ENCODE measurements at regions not wholly inside any gene's neighbourhood (a gene's known extent, or its start where the extent isn't known, plus 50 kb on each side); places are given as distances from the start of the nearest gene placed in this dataset.
"Not testable (repeated sequence)": the region's sequence is repeated elsewhere in the genome, so short reads cannot be mapped to it uniquely, and the experiment has no call there.

DNA sequence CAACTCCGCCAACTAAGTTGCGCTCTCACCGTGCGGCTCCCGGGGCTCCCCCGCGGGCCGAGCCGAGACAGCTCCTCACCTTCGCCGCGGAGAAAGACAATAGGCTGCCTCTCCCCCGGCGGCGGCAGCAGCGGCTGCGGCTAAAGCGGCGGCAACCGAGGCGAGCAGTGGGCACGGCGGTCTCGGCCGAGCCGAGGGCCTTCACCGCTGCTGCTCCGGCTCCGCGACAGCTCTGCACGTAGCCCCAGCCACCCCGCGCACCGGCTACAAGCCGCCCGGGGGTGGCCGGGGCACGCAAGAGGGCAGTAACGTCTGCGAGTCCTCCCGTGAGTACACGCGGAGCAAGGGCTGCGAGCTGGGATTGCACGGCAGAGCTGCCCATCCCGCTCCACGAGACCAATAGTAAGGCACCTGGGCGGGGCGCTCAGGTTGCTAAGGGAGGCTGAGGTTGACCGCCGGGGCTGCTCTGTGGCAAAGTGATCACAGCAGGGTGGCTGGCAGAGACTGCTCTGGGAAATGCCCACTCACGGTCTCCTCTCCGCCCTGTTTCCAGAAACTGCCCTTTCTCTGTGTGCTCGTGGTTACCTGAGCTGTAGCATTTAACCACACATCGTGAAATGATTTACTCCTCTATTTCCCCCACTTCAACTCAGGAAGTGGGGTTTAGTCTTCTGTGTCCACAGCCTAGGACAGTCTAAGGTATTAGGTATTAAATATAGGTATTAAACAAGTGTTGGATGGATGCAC, 145.8 kb upstream of the AKAP13 start:
- H3F3A ChIP-seq (ENCODE audit: insufficient read depth, low read length); H4K20me1 ChIP-seq (ENCODE audit: insufficient read depth, low read length); H3K79me2 ChIP-seq (ENCODE audit: insufficient read depth, low read length); H3K27ac ChIP-seq (ENCODE audit: low read depth, low read length, poor library complexity, severe bottlenecking); H3K9me3 ChIP-seq (ENCODE audit: low read length); H2AFZ ChIP-seq (ENCODE audit: low read length); H3K9me2 ChIP-seq (ENCODE audit: low read depth, low read length); H3K9ac ChIP-seq (ENCODE audit: low read length); H3K4me3 ChIP-seq (ENCODE audit: low read depth, low read length, poor library complexity, severe bottlenecking); H3K36me3 ChIP-seq (ENCODE audit: insufficient read depth, low read length); H3K27me3 ChIP-seq (ENCODE audit: insufficient read depth, low read length); H3K4me1 ChIP-seq (ENCODE audit: insufficient read depth, low read length, severe bottlenecking); H3K4me2 ChIP-seq (ENCODE audit: low read length): not testable (repeated sequence)

DNA sequence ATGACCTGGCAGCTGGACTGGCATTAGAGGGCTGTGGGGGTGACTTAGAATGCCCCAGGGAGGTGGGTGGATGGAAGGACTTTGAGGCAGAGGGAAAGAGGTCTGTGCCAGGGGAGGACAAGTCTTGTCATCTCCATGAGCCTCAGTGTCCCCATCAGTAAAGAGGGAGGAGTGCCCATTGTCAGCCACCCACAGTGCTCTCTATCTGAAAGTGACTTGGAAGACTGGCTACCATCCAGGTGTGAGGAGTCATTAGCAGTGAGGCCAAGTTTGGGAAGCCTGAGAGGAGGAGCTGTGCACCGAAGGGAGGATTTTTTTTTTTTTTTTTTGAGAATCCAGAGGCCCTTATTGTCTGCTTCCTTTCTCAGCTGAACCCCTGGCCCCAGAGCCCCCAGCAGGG, 136.3 kb upstream of the AKAP13 start:
- not testable (repeated sequence) for H3K9ac ChIP-seq (ENCODE audit: low read length); H3K79me2 ChIP-seq (ENCODE audit: insufficient read depth, low read length); H3F3A ChIP-seq (ENCODE audit: insufficient read depth, low read length); H3K4me3 ChIP-seq (ENCODE audit: low read depth, low read length, poor library complexity, severe bottlenecking); H3K9me2 ChIP-seq (ENCODE audit: low read depth, low read length); H3K4me2 ChIP-seq (ENCODE audit: low read length); H4K20me1 ChIP-seq (ENCODE audit: insufficient read depth, low read length); H3K4me1 ChIP-seq (ENCODE audit: insufficient read depth, low read length, severe bottlenecking); H3K27ac ChIP-seq (ENCODE audit: low read depth, low read length, poor library complexity, severe bottlenecking); H3K9me3 ChIP-seq (ENCODE audit: low read length); H2AFZ ChIP-seq (ENCODE audit: low read length); H3K27me3 ChIP-seq (ENCODE audit: insufficient read depth, low read length); H3K36me3 ChIP-seq (ENCODE audit: insufficient read depth, low read length)

DNA sequence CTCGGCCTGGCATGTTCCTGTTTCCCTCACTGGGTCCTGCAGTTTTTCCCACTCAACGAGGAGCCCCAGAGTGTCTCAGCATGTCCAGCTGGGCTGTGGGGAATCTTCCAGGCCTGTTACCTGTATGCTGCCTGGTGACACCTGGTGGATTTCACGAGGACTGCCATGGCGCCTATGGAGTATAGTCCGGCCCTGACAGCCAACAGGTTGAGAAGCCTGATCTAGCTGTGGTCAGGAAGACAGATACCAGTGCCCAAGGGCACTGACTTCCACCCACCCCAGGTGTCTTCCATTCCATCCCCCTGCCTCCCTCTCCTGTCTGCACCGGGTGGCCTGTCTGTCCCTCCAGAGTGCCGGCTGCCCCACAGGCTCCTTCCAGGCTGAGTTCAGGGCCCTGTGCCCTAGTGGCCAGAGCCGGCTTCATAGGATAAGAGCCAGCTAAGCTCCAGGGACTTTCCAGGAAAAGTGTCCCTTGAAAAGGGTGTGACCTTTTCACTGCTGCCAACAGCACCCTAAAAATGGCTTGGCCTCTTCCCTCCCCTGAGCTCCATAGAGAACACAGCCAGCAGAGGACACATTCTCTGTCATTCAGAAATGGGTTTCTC, 129.4 kb upstream of the AKAP13 start:
- not testable (repeated sequence) for H3K79me2 ChIP-seq (ENCODE audit: insufficient read depth, low read length); H3K9ac ChIP-seq (ENCODE audit: low read length); H3K4me3 ChIP-seq (ENCODE audit: low read depth, low read length, poor library complexity, severe bottlenecking); H3F3A ChIP-seq (ENCODE audit: insufficient read depth, low read length); H3K36me3 ChIP-seq (ENCODE audit: insufficient read depth, low read length); H3K27ac ChIP-seq (ENCODE audit: low read depth, low read length, poor library complexity, severe bottlenecking); H3K4me1 ChIP-seq (ENCODE audit: insufficient read depth, low read length, severe bottlenecking); H4K20me1 ChIP-seq (ENCODE audit: insufficient read depth, low read length); H3K27me3 ChIP-seq (ENCODE audit: insufficient read depth, low read length); H2AFZ ChIP-seq (ENCODE audit: low read length); H3K9me2 ChIP-seq (ENCODE audit: low read depth, low read length); H3K4me2 ChIP-seq (ENCODE audit: low read length); H3K9me3 ChIP-seq (ENCODE audit: low read length)

DNA sequence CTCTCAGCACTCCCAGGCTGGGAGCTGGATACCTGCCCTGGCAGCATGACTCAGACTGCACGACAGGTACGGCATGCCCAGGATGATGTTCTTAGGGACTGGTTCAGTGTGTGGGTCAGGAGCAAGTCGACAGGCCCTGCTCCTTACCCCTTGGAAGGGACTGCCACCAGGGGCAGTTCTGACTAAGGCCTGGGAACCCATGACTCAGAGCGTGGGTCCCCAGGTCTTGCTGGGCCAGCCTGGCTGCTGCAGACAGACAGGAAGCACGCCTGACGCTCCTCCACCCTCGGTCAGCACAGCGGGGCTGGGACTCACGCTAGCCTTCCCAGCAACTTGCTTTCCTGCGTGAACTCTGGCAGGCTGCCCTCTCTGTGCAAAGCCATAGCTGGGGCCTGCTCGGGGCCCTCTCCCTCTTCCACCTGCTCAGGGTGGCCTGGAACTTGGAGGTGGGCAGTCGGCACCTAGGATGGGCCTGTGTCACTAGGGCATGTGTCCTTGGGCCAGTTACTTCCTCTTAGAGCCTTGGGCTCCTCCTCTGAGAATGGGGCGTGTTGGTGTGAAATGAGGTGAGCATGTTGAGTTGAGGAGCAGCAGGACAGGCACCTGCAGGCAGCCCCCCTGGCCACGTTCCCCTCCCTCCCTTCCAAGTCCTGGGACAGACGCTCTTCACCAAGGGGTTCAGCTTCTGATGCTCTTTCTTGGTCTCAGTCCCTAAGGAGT, 127.0 kb upstream of the AKAP13 start:
- not testable (repeated sequence) for H3K79me2 ChIP-seq (ENCODE audit: insufficient read depth, low read length); H3K4me2 ChIP-seq (ENCODE audit: low read length); H3K27me3 ChIP-seq (ENCODE audit: insufficient read depth, low read length); H4K20me1 ChIP-seq (ENCODE audit: insufficient read depth, low read length); H3K27ac ChIP-seq (ENCODE audit: low read depth, low read length, poor library complexity, severe bottlenecking); H2AFZ ChIP-seq (ENCODE audit: low read length); H3F3A ChIP-seq (ENCODE audit: insufficient read depth, low read length); H3K4me1 ChIP-seq (ENCODE audit: insufficient read depth, low read length, severe bottlenecking); H3K36me3 ChIP-seq (ENCODE audit: insufficient read depth, low read length); H3K4me3 ChIP-seq (ENCODE audit: low read depth, low read length, poor library complexity, severe bottlenecking); H3K9me3 ChIP-seq (ENCODE audit: low read length); H3K9ac ChIP-seq (ENCODE audit: low read length); H3K9me2 ChIP-seq (ENCODE audit: low read depth, low read length)

DNA sequence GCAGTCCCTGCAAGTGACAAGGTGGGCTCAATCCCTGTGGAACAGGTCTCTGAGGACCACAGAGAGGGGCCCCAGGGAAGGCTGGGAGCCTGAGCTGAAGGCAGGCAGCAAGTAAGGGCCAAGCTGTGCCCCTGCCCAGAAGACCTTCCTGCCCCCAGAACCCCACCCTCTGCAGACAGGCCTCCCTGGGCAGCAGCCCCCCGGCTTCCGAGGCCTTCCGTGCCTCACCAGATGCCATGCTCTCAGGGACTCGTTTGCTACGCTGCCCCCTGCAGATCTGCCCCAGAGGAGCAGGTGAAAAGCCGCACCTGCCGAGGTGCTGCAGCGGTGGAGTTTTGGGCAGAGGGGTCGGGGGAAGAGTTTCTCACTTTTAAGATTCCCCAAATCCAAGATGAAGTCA, 125.4 kb upstream of the AKAP13 start:
- H3K9ac ChIP-seq (ENCODE audit: low read length); H3K4me2 ChIP-seq (ENCODE audit: low read length); H3K79me2 ChIP-seq (ENCODE audit: insufficient read depth, low read length); H2AFZ ChIP-seq (ENCODE audit: low read length); H3F3A ChIP-seq (ENCODE audit: insufficient read depth, low read length); H3K27ac ChIP-seq (ENCODE audit: low read depth, low read length, poor library complexity, severe bottlenecking); H3K4me1 ChIP-seq (ENCODE audit: insufficient read depth, low read length, severe bottlenecking); H3K9me3 ChIP-seq (ENCODE audit: low read length); H3K9me2 ChIP-seq (ENCODE audit: low read depth, low read length); H3K36me3 ChIP-seq (ENCODE audit: insufficient read depth, low read length); H3K27me3 ChIP-seq (ENCODE audit: insufficient read depth, low read length); H3K4me3 ChIP-seq (ENCODE audit: low read depth, low read length, poor library complexity, severe bottlenecking); H4K20me1 ChIP-seq (ENCODE audit: insufficient read depth, low read length): not testable (repeated sequence)

DNA sequence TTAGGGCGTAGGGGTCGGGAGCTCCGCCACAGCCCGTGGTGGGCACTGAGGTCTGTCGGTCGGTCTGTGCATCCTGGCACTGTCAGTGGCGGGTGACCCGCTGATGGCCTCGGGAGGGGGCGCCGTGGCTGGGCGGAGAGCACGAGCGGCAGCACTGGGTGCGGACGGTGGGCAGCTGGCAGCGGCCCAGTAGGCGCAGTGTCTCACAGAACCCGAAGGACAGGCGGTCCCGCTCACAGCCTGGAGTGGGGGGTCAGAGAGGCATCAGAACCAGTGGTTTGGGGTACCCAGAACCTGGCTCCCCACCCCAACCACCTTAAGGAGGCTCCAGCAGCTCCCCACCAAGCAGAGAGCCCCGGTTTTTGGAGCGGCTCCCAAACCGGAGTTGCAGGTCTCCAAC, 124.9 kb upstream of the AKAP13 start:
- not testable (repeated sequence) for H3K27ac ChIP-seq (ENCODE audit: low read depth, low read length, poor library complexity, severe bottlenecking)

DNA sequence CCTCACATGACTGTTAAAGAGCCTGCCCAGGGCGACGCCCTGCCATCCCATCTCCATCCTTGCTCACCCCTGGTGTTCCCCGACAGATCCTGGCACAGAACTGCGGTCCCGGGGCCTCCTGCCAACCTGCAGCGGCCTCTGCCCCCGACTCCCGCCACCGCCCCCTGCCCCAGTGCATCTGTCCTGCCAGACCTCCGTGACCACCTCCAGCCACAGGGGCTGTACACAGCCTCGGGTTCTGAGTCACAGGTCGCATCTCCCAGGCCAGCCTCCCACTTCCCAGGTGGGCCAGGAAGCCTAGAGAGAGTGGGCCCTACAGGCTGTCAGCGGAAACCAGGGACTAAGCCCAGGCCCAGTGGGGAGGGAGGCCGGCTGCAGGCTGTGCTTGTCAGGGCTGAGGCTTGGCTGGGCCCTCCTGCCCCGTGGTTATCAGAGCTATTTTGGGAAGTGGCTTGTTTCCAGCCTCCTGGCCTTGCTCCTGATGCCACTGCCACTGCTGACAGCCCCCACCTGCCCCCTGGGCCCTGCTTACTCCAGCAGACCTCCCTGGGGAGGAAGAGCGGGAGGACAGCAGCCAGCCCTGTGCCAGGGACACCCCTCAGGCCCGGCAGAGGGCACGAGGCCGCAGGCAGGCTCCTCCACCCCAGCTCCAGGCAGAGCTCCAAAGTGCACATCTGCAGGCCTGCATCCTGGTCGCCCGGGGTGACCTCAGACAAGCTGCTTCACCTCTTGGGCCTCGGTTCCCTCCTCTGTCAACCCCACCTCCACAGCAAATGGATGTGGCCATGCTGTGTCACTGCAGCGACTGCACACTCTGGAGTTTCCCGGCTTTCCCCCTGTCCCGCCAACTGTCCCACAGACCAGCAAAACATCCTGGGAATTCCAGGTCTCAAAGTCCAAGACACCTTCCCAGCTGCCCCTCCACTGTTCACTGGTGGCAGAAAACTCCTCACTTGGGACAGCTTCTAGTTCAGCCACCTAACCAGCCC, 124.1 kb upstream of the AKAP13 start:
- not testable (repeated sequence) for H3K79me2 ChIP-seq (ENCODE audit: insufficient read depth, low read length); H3K27me3 ChIP-seq (ENCODE audit: insufficient read depth, low read length); H2AFZ ChIP-seq (ENCODE audit: low read length); H4K20me1 ChIP-seq (ENCODE audit: insufficient read depth, low read length); H3K4me1 ChIP-seq (ENCODE audit: insufficient read depth, low read length, severe bottlenecking); H3K9ac ChIP-seq (ENCODE audit: low read length); H3K9me3 ChIP-seq (ENCODE audit: low read length); H3F3A ChIP-seq (ENCODE audit: insufficient read depth, low read length); H3K27ac ChIP-seq (ENCODE audit: low read depth, low read length, poor library complexity, severe bottlenecking); H3K9me2 ChIP-seq (ENCODE audit: low read depth, low read length); H3K4me3 ChIP-seq (ENCODE audit: low read depth, low read length, poor library complexity, severe bottlenecking); H3K36me3 ChIP-seq (ENCODE audit: insufficient read depth, low read length); H3K4me2 ChIP-seq (ENCODE audit: low read length)

More for the DNA sequence above, 124.9 kb upstream of the AKAP13 start:
- not testable (repeated sequence) for H3K79me2 ChIP-seq (ENCODE audit: insufficient read depth, low read length); H3K9me3 ChIP-seq (ENCODE audit: low read length); H3K4me2 ChIP-seq (ENCODE audit: low read length); H3K4me3 ChIP-seq (ENCODE audit: low read depth, low read length, poor library complexity, severe bottlenecking); H3K36me3 ChIP-seq (ENCODE audit: insufficient read depth, low read length); H4K20me1 ChIP-seq (ENCODE audit: insufficient read depth, low read length); H3K27me3 ChIP-seq (ENCODE audit: insufficient read depth, low read length); H3K4me1 ChIP-seq (ENCODE audit: insufficient read depth, low read length, severe bottlenecking); H3F3A ChIP-seq (ENCODE audit: insufficient read depth, low read length); H3K9ac ChIP-seq (ENCODE audit: low read length); H3K9me2 ChIP-seq (ENCODE audit: low read depth, low read length); H2AFZ ChIP-seq (ENCODE audit: low read length)

All from OCI-LY1 (cell line).